Vagina (tissue), 2 donors: ENCODE measurements at regions not wholly inside any gene's neighbourhood (a gene's known extent, or its start where the extent isn't known, plus 50 kb on each side); places are given as distances from the start of the nearest gene placed in this dataset.

Experiments used
- CTCF ChIP-seq, 3 experiments: fragments of 450-650 bp in 2 of 3; fragments of 200-600 bp in 1 of 3; sonication (generic) in 1 of 3; IDR thresholded peaks; one replicate each; pipeline ENCODE4 v1.5.1; 2017 to 2019; ENCODE audit warnings: antibody characterized with exemption in 3 of 3, mild to moderate bottlenecking in 2 of 3, moderate library complexity in 2 of 3
- POLR2AphosphoS5 ChIP-seq, 2 donors: sonication (generic); formaldehyde crosslinking; IDR thresholded peaks; one replicate each; pipeline ENCODE4 v1.9.0; 2017; ENCODE audit warnings: antibody characterized with exemption in 2 of 2, mild to moderate bottlenecking in 2 of 2, low read depth in 1 of 2; ENCODE audit not compliant: insufficient read depth in 1 of 2

GRCh38 chr4:98754736-98755135, 96.3 kb upstream of the TSPAN5 start:
- TF ChIP-seq POLR2AphosphoS5 (IDR thresholded peaks at IDR 0.05; ENCODE audit: insufficient read depth in 1 of 2, low read depth in 1 of 2) (no peak), CTCF (IDR thresholded peaks at IDR 0.05) (no peak)
